ENCODE measurements at regions not wholly inside any gene's neighbourhood (a gene's known extent, or its start where the extent isn't known, plus 50 kb on each side); places are given as distances from the start of the nearest gene placed in this dataset.

- TF ChIP-seq CTCF (IDR thresholded peaks at IDR 0.05; ENCODE audit: low read depth, low read length, missing input control) = no peak
- no peak for TF ChIP-seq RAD21 (IDR thresholded peaks at IDR 0.05)
- no peak for TF ChIP-seq JUND (IDR thresholded peaks at IDR 0.05)
- TF ChIP-seq ATF3 (IDR thresholded peaks at IDR 0.05) = no peak
These were observed 444.0 kb downstream of the IRS1 start (continued) for GRCh38 chr2:226355600-226355999.

- H3K9me3 ChIP-seq (ENCODE audit: control insufficient read depth in 4 of 4, low read length in 3 of 4) = no peaks in the 10 kb centered on the region
- H3K4me3 ChIP-seq (ENCODE audit: low read depth in 1 of 3, low read length in 3 of 3) = no peak overlapping the region
- H3K27me3 ChIP-seq (ENCODE audit: control insufficient read depth in 4 of 4, insufficient read depth in 4 of 4, low read length in 3 of 4) = no peaks in the 10 kb centered on the region
- H3K27ac ChIP-seq (ENCODE audit: low read depth in 1 of 2, low read length in 2 of 2) = no peak overlapping the region
- TF ChIP-seq NR2F2 (IDR thresholded peaks at IDR 0.05) (no peak), GABPA (IDR thresholded peaks at IDR 0.05 in 1 of 2, conservative IDR thresholded peaks at IDR 0.05 in 1 of 2) (no peak), ZBTB33 (IDR thresholded peaks at IDR 0.05) (no peak), ATF3 (IDR thresholded peaks at IDR 0.05) (no peak), REST (IDR thresholded peaks at IDR 0.05) (no peak), FOXA1 (IDR thresholded peaks at IDR 0.05) (no peak), MAX (IDR thresholded peaks at IDR 0.05) (no peak), HNF4A (conservative IDR thresholded peaks at IDR 0.05) (no peak), RXRA (IDR thresholded peaks at IDR 0.05) (no peak), CTCF (IDR thresholded peaks at IDR 0.05; ENCODE audit: low read depth, low read length, missing input control) (no peak), JUND (IDR thresholded peaks at IDR 0.05) (no peak), YY1 (IDR thresholded peaks at IDR 0.05) (no peak), FOXA2 (IDR thresholded peaks at IDR 0.05) (no peak), TAF1 (conservative IDR thresholded peaks at IDR 0.05) (no peak), RAD21 (IDR thresholded peaks at IDR 0.05) (no peak), EGR1 (IDR thresholded peaks at IDR 0.05; ENCODE audit: low read depth in 2 of 2) (no peak)
- no peak for DNase-seq (ENCODE audit: low spot score)
- H3K36me3 ChIP-seq (ENCODE audit: control insufficient read depth in 4 of 4, insufficient read depth in 3 of 4, low read depth in 1 of 4, low read length in 3 of 4) = no peaks in the 10 kb centered on the region
- H3K4me1 ChIP-seq (ENCODE audit: control insufficient read depth in 4 of 4, insufficient read depth in 4 of 4, low read length in 3 of 4) = no peaks in the 10 kb centered on the region
- H3K9ac ChIP-seq (ENCODE audit: low read depth in 1 of 2, low read length in 2 of 2) = no peak overlapping the region
These were observed 445.2 kb downstream of the IRS1 start for GRCh38 chr2:226354434-226354833.

All from liver (tissue), 7 donors.